ENCODE measurements at regions not wholly inside any gene's neighbourhood (a gene's known extent, or its start where the extent isn't known, plus 50 kb on each side); places are given as distances from the start of the nearest gene placed in this dataset.

DNA sequence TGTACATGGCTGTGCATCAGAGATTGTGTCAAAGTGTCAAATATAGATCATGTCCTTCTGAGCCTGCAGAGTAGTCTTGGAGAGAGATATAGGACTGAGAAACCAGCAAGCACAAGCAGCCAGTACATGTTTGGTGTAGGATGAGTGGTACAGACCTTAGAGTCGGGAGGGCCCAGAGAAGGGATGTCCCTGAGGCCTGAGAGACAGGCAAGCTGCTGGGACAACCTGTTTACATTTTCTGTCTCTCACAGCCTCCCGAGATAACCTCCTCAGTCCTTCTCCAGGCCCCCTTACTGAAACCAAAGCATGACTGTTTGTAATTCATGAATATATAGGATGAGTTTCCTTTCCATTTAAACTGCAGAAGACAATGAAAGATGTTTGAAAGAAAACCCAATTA is 182.4 kb upstream of the STT3B start:
- TF ChIP-seq EP300 (IDR thresholded peaks at IDR 0.05; ENCODE audit: low read depth in 2 of 2, low read length in 2 of 2) (no peak), EP300 (CRISPR knock-in tag; IDR thresholded peaks at IDR 0.05; ENCODE audit: borderline replicate concordance) (no peak), ZNF263 (CRISPR knock-in tag; IDR thresholded peaks at IDR 0.05) (no peak), SMYD3 (CRISPR knock-in tag; IDR thresholded peaks at IDR 0.05) (no peak), ELF4 (CRISPR knock-in tag; IDR thresholded peaks at IDR 0.05; ENCODE audit: borderline replicate concordance) (no peak)
- TF ChIP-seq, protein P1, sequence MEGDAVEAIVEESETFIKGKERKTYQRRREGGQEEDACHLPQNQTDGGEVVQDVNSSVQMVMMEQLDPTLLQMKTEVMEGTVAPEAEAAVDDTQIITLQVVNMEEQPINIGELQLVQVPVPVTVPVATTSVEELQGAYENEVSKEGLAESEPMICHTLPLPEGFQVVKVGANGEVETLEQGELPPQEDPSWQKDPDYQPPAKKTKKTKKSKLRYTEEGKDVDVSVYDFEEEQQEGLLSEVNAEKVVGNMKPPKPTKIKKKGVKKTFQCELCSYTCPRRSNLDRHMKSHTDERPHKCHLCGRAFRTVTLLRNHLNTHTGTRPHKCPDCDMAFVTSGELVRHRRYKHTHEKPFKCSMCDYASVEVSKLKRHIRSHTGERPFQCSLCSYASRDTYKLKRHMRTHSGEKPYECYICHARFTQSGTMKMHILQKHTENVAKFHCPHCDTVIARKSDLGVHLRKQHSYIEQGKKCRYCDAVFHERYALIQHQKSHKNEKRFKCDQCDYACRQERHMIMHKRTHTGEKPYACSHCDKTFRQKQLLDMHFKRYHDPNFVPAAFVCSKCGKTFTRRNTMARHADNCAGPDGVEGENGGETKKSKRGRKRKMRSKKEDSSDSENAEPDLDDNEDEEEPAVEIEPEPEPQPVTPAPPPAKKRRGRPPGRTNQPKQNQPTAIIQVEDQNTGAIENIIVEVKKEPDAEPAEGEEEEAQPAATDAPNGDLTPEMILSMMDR (CRISPR knock-in tag; IDR thresholded peaks at IDR 0.05) = no peak
- TF ChIP-seq, protein P2, sequence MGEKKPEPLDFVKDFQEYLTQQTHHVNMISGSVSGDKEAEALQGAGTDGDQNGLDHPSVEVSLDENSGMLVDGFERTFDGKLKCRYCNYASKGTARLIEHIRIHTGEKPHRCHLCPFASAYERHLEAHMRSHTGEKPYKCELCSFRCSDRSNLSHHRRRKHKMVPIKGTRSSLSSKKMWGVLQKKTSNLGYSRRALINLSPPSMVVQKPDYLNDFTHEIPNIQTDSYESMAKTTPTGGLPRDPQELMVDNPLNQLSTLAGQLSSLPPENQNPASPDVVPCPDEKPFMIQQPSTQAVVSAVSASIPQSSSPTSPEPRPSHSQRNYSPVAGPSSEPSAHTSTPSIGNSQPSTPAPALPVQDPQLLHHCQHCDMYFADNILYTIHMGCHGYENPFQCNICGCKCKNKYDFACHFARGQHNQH (CRISPR knock-in tag; IDR thresholded peaks at IDR 0.05) = no peak
- TF ChIP-seq, protein P3, sequence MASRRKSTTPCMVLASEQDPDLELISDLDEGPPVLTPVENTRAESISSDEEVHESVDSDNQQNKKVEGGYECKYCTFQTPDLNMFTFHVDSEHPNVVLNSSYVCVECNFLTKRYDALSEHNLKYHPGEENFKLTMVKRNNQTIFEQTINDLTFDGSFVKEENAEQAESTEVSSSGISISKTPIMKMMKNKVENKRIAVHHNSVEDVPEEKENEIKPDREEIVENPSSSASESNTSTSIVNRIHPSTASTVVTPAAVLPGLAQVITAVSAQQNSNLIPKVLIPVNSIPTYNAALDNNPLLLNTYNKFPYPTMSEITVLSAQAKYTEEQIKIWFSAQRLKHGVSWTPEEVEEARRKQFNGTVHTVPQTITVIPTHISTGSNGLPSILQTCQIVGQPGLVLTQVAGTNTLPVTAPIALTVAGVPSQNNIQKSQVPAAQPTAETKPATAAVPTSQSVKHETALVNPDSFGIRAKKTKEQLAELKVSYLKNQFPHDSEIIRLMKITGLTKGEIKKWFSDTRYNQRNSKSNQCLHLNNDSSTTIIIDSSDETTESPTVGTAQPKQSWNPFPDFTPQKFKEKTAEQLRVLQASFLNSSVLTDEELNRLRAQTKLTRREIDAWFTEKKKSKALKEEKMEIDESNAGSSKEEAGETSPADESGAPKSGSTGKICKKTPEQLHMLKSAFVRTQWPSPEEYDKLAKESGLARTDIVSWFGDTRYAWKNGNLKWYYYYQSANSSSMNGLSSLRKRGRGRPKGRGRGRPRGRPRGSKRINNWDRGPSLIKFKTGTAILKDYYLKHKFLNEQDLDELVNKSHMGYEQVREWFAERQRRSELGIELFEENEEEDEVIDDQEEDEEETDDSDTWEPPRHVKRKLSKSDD (CRISPR knock-in tag; IDR thresholded peaks at IDR 0.05; ENCODE audit: low read depth) = no peak

All from HepG2 (cell line).